ENCODE measurements at regions not wholly inside any gene's neighbourhood (a gene's known extent, or its start where the extent isn't known, plus 50 kb on each side); places are given as distances from the start of the nearest gene placed in this dataset.
"Not testable (repeated sequence)": the region's sequence is repeated elsewhere in the genome, so short reads cannot be mapped to it uniquely, and the experiment has no call there.

DNA sequence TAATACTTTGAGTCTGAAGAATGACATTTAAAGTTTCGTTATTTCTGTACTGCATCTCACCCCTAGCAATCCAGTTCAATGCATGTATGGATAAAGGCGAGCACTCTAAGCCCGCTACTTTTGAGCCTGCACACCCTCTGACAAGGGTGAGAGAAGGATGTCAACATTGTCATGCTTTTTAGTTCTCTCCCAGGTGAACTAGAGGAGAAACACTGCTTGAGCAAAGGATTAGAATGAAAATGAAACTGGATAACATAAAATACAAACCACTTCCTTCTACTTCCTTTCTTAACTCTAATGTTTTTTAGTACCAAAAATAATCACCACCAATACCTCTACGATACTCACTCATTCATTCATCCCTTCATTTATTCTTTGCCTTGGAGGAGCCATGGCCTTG is 588.7 kb upstream of the NR2F2 start:
- Mint-ChIP-seq H3K27me3 (ENCODE audit: low read depth) (peaks cover 7% of the 10 kb centered on the region), H3K4me3 (no peak overlapping the region), H3K36me3 (ENCODE audit: low read depth) (no peaks in the 10 kb centered on the region), H3K4me1 (ENCODE audit: low read depth) (peaks cover 14% of the 10 kb centered on the region), H3K9me3 (peaks cover 15% of the 10 kb centered on the region), H3K27ac (no peak overlapping the region)

DNA sequence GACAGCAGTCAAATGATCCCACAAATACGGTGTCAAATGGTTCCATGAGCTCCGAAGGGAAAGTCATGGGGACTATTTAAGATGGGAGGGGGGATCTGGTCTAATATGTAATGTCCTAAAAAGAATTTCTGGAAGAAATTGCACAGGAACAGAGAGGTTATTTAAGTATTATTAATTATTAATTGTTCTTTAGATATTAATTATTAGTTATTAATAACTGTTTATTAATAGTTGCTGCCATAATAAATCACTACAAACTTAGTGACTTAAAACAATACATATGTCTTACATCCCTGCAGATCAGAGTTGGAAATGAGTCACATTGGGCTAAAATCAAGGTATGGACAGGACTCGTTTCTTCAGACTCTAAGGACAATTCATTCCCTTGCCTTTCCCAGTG is 588.2 kb upstream of the NR2F2 start:
- H3K27me3 Mint-ChIP-seq (ENCODE audit: low read depth), result peaks cover 7% of the 10 kb centered on the region
- H3K4me1 Mint-ChIP-seq (ENCODE audit: low read depth), result peaks cover 14% of the 10 kb centered on the region
- no peak overlapping the region for H3K4me3 Mint-ChIP-seq
- H3K36me3 Mint-ChIP-seq (ENCODE audit: low read depth), result no peaks in the 10 kb centered on the region
- no peak overlapping the region for H3K27ac Mint-ChIP-seq
- peaks cover 15% of the 10 kb centered on the region for H3K9me3 Mint-ChIP-seq

GRCh38 chr15:95742836-95743235 is 587.7 kb upstream of the NR2F2 start:
- peaks cover 14% of the 10 kb centered on the region for H3K4me1 Mint-ChIP-seq (ENCODE audit: low read depth)
- H3K4me3 Mint-ChIP-seq, result no peak overlapping the region
- H3K27ac Mint-ChIP-seq, result no peak overlapping the region
- peaks cover 7% of the 10 kb centered on the region for H3K27me3 Mint-ChIP-seq (ENCODE audit: low read depth)
- H3K9me3 Mint-ChIP-seq, result peaks cover 13% of the 10 kb centered on the region
- no peaks in the 10 kb centered on the region for H3K36me3 Mint-ChIP-seq (ENCODE audit: low read depth)

DNA sequence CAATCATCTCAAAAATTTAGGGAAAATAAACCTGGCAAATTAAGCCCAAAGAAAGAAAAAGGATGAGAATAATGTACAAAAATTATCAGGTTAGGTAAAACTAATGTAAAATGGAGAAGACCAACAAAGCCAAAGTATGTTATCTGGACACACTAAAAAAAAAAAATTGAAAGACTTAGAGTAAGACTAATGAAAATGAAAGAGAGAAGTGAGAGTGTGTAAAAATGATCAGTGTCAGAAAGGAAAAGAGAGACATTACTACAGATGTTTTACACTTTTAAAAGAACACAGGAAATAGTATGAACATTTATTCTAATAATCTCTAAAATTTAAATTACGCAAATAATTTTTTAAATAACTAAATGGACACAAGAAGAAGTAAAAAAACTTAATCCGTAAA is 573.3 kb upstream of the NR2F2 start:
- no peaks in the 10 kb centered on the region for H3K36me3 Mint-ChIP-seq (ENCODE audit: low read depth)
- no peaks in the 10 kb centered on the region for H3K9me3 Mint-ChIP-seq
- no peaks in the 10 kb centered on the region for H3K4me1 Mint-ChIP-seq (ENCODE audit: low read depth)
- peaks cover 8% of the 10 kb centered on the region for H3K27me3 Mint-ChIP-seq (ENCODE audit: low read depth)
- no peak overlapping the region for H3K4me3 Mint-ChIP-seq
- H3K27ac Mint-ChIP-seq, result no peak overlapping the region

DNA sequence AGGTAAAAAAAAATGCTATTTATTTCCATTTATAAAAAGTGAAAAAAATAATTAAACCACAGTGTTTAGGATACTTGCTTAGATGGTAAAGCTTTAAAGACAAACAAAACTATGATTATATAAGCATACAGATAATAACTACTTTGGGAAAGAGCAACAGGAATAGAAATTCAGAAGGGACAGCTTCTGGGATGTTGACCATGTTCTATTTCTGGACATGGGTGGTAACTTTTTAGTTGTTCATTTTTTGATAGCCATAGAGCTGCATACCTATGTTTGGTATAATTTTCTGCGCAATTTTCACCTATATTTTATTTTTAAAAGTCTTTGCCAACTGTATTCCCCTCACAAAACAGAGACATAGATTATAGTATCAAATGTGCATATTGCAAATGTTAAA is 572.0 kb upstream of the NR2F2 start:
- Mint-ChIP-seq H3K36me3 (ENCODE audit: low read depth) (no peaks in the 10 kb centered on the region), H3K4me3 (no peak overlapping the region), H3K9me3 (no peaks in the 10 kb centered on the region), H3K27ac (no peak overlapping the region), H3K27me3 (ENCODE audit: low read depth) (peaks cover 8% of the 10 kb centered on the region), H3K4me1 (ENCODE audit: low read depth) (no peaks in the 10 kb centered on the region)

DNA sequence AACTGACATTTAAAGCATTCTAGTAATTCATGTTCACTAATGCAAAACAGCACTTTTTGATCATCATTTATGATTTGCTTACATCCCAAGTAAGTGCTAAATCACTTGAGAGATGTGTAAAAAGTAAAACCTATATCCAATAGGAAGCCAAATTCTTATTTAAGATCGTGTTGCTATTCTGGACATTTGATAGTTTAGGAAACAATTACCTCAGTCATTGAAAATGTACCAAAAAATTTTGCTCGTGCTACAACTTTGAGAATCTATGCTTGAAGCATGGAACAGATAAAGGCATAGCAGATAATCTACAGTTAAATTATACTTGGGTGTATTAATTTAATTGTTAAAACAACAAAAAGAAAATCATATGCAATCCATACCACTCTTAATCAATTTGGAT is 571.6 kb upstream of the NR2F2 start:
- peaks cover 8% of the 10 kb centered on the region for H3K27me3 Mint-ChIP-seq (ENCODE audit: low read depth)
- no peaks in the 10 kb centered on the region for H3K4me1 Mint-ChIP-seq (ENCODE audit: low read depth)
- no peaks in the 10 kb centered on the region for H3K9me3 Mint-ChIP-seq
- H3K27ac Mint-ChIP-seq, result no peak overlapping the region
- H3K36me3 Mint-ChIP-seq (ENCODE audit: low read depth), result no peaks in the 10 kb centered on the region
- no peak overlapping the region for H3K4me3 Mint-ChIP-seq

DNA sequence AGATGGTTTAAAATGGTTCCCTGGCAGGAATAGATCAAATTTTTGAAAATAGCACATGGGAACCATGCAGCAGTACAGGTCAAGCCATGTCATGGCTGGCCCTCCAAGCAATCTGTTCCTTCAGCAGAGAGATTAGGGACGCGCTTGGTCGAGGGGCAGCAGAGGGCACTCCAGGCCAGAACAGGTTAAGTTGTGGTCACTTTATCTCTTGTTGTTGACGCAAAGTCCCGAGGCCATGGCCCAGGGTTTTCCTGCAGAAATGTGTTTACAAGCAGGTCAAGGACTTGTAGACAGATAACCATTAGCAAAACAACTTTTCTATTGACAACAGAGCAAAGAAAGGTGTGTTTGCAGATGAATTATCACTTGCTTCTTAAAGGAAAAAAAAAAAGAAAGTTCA is 570.0 kb upstream of the NR2F2 start:
- Mint-ChIP-seq H3K4me1 (ENCODE audit: low read depth) (no peaks in the 10 kb centered on the region), H3K4me3 (no peak overlapping the region), H3K36me3 (ENCODE audit: low read depth) (no peaks in the 10 kb centered on the region), H3K9me3 (no peaks in the 10 kb centered on the region), H3K27ac (no peak overlapping the region), H3K27me3 (ENCODE audit: low read depth) (peaks cover 8% of the 10 kb centered on the region)

- H3K9me3 Mint-ChIP-seq, result no peaks in the 10 kb centered on the region
- H3K27ac Mint-ChIP-seq, result no peak overlapping the region
- H3K27me3 Mint-ChIP-seq (ENCODE audit: low read depth), result peaks cover 4% of the 10 kb centered on the region
- no peaks in the 10 kb centered on the region for H3K36me3 Mint-ChIP-seq (ENCODE audit: low read depth)
- H3K4me3 Mint-ChIP-seq, result no peak overlapping the region
- H3K4me1 Mint-ChIP-seq (ENCODE audit: low read depth), result no peaks in the 10 kb centered on the region
Observed at GRCh38 chr15:95761501-95762165, 568.9 kb upstream of the NR2F2 start.

GRCh38 chr15:95763426-95763825 is 567.1 kb upstream of the NR2F2 start:
- no peaks in the 10 kb centered on the region for H3K9me3 Mint-ChIP-seq
- peaks cover 4% of the 10 kb centered on the region for H3K27me3 Mint-ChIP-seq (ENCODE audit: low read depth)
- no peak overlapping the region for H3K4me3 Mint-ChIP-seq
- no peaks in the 10 kb centered on the region for H3K36me3 Mint-ChIP-seq (ENCODE audit: low read depth)
- no peak overlapping the region for H3K27ac Mint-ChIP-seq
- no peaks in the 10 kb centered on the region for H3K4me1 Mint-ChIP-seq (ENCODE audit: low read depth)

GRCh38 chr15:95765161-95765560 is 565.3 kb upstream of the NR2F2 start:
- Mint-ChIP-seq H3K27ac (no peak overlapping the region), H3K4me1 (ENCODE audit: low read depth) (no peaks in the 10 kb centered on the region), H3K9me3 (no peaks in the 10 kb centered on the region), H3K4me3 (no peak overlapping the region), H3K27me3 (ENCODE audit: low read depth) (no peaks in the 10 kb centered on the region), H3K36me3 (ENCODE audit: low read depth) (no peaks in the 10 kb centered on the region)

- H3K36me3 Mint-ChIP-seq (ENCODE audit: low read depth), result no peaks in the 10 kb centered on the region
- H3K27me3 Mint-ChIP-seq (ENCODE audit: low read depth), result no peaks in the 10 kb centered on the region
- no peaks in the 10 kb centered on the region for H3K9me3 Mint-ChIP-seq
- H3K4me3 Mint-ChIP-seq, result no peak overlapping the region
- H3K27ac Mint-ChIP-seq, result no peak overlapping the region
- H3K4me1 Mint-ChIP-seq (ENCODE audit: low read depth), result no peaks in the 10 kb centered on the region
Observed at GRCh38 chr15:95770196-95770595, 560.3 kb upstream of the NR2F2 start.

DNA sequence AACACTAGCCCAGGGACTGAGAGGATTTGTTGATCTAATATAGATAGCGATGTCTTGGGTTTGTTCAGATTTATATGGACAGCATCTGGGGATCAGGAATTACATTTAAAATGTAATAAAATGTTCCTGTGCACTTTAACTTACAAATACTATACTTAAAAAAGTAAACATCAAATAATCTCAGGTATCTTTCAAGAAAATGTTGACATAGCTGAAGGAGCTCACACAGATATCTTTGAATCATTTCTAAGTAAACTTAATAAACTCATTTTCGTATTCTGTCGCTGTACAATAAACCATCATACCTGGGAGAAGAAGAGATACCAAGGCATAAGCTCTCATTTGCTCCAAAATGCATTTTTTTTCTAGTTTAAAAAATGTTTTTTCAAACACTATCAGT is 557.5 kb upstream of the NR2F2 start:
- Mint-ChIP-seq H3K27ac (no peak overlapping the region), H3K4me3 (no peak overlapping the region), H3K36me3 (ENCODE audit: low read depth) (no peaks in the 10 kb centered on the region), H3K27me3 (ENCODE audit: low read depth) (no peaks in the 10 kb centered on the region), H3K4me1 (ENCODE audit: low read depth) (no peaks in the 10 kb centered on the region), H3K9me3 (no peaks in the 10 kb centered on the region)

DNA sequence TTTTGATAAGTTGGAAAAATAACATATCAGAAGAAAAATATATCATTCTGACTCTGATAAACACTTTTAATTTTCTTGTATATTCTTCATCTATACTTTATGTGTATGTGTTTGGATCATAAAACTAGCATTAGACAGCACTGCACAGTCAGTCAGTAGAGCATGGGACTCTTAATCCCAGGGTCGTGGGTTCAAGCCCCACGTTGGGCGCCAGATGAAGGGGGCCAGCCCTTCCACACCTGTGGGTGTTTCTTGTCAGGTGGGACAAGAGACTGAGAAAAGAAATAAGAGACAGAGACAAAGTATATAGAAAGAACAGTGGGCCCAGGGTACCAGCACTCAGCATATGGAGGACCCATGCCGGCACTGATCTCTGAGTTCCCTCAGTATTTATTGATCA is 546.0 kb upstream of the NR2F2 start:
- Mint-ChIP-seq H3K27me3 (ENCODE audit: low read depth) (no peaks in the 10 kb centered on the region), H3K4me3 (no peak overlapping the region), H3K36me3 (ENCODE audit: low read depth) (peaks cover 2% of the 10 kb centered on the region), H3K9me3 (peaks cover 56% of the 10 kb centered on the region), H3K4me1 (ENCODE audit: low read depth) (no peaks in the 10 kb centered on the region), H3K27ac (no peak overlapping the region)

GRCh38 chr15:95785276-95785675 is 545.2 kb upstream of the NR2F2 start:
- not testable (repeated sequence) for H3K27me3 Mint-ChIP-seq (ENCODE audit: low read depth); H3K4me1 Mint-ChIP-seq (ENCODE audit: low read depth); H3K27ac Mint-ChIP-seq; H3K4me3 Mint-ChIP-seq; H3K36me3 Mint-ChIP-seq (ENCODE audit: low read depth)
- peaks cover 56% of the 10 kb centered on the region for H3K9me3 Mint-ChIP-seq

- no peaks in the 10 kb centered on the region for H3K9me3 Mint-ChIP-seq
- H3K27me3 Mint-ChIP-seq (ENCODE audit: low read depth), result no peaks in the 10 kb centered on the region
- no peak overlapping the region for H3K27ac Mint-ChIP-seq
- H3K4me1 Mint-ChIP-seq (ENCODE audit: low read depth), result no peaks in the 10 kb centered on the region
- H3K36me3 Mint-ChIP-seq (ENCODE audit: low read depth), result no peaks in the 10 kb centered on the region
- H3K4me3 Mint-ChIP-seq, result no peak overlapping the region
Observed at GRCh38 chr15:95793231-95793630, 537.3 kb upstream of the NR2F2 start.

- no peak overlapping the region for H3K27ac Mint-ChIP-seq
- no peaks in the 10 kb centered on the region for H3K36me3 Mint-ChIP-seq (ENCODE audit: low read depth)
- H3K4me3 Mint-ChIP-seq, result no peak overlapping the region
Observed at GRCh38 chr15:95795386-95795785, 535.1 kb upstream of the NR2F2 start.

More at GRCh38 chr15:95795386-95795785, 535.1 kb upstream of the NR2F2 start:
- no peaks in the 10 kb centered on the region for H3K27me3 Mint-ChIP-seq (ENCODE audit: low read depth)
- H3K9me3 Mint-ChIP-seq, result no peaks in the 10 kb centered on the region
- H3K4me1 Mint-ChIP-seq (ENCODE audit: low read depth), result no peaks in the 10 kb centered on the region
